IMR-90 (cell line): ENCODE measurements at regions not wholly inside any gene's neighbourhood (a gene's known extent, or its start where the extent isn't known, plus 50 kb on each side); places are given as distances from the start of the nearest gene placed in this dataset.

Experiments
- ATAC-seq: fragments of 200-7000 bp; cut with Tn5 transposase; 2 replicates; pipeline ENCODE4 v1.9.1; 2020; ENCODE audit warnings: low read depth, mild to moderate bottlenecking, moderate library complexity
- BruUV-seq: library from RNA; stranded (reverse); fragments of 400-500 nt; replicated peaks from 2 replicates; lab custom pipeline; 2021; lab: Mats Ljungman, UMichigan
- CTCF ChIA-PET: fragments of 300-600 bp; formaldehyde crosslinking; extraction: SDS; loops from one replicate; lab custom pipeline; 2021; ENCODE audit warnings: antibody characterized with exemption; lab: Yijun Ruan, JAX
- POLR2A ChIA-PET: fragments of 300-600 bp; sonication (Branson Sonifier 250); formaldehyde crosslinking; loops from one replicate; lab custom pipeline; 2022; ENCODE audit warnings: antibody characterized with exemption; ENCODE audit not compliant: unreplicated experiment; lab: Charles Lee
- DNase-seq: peaks from one replicate; pipeline ENCODE4 v3.0.0; 2013
- H2AFZ ChIP-seq: replicated peaks from 2 replicates; pipeline ENCODE3; 2013; ENCODE audit warnings: low read length, mild to moderate bottlenecking; ENCODE audit not compliant: poor library complexity
- H2AK5ac ChIP-seq: 2 replicates; pipeline ENCODE4 v1.6.1; 2013; ENCODE audit warnings: low read depth, low read length, inconsistent platforms
- H2AK9ac ChIP-seq: replicated peaks from 2 replicates; pipeline ENCODE3; 2013; ENCODE audit warnings: mild to moderate bottlenecking, low read depth, low read length, moderate library complexity; ENCODE audit not compliant: poor library complexity
- H2BK120ac ChIP-seq: 2 replicates; pipeline ENCODE4 v1.6.1; 2013; ENCODE audit warnings: low read depth, low read length, inconsistent platforms
- H2BK15ac ChIP-seq: 3 replicates; pipeline ENCODE4 v1.6.1; 2013; ENCODE audit warnings: low read depth, low read length, inconsistent platforms
- H2BK20ac ChIP-seq: 2 replicates; pipeline ENCODE4 v1.6.1; 2013; ENCODE audit warnings: low read depth, mild to moderate bottlenecking, inconsistent platforms, low read length, moderate library complexity
- H2BK5ac ChIP-seq: 2 replicates; pipeline ENCODE4 v1.6.1; 2013; ENCODE audit warnings: mild to moderate bottlenecking, low read depth, low read length, inconsistent platforms; ENCODE audit not compliant: poor library complexity, severe bottlenecking
- H3K14ac ChIP-seq: replicated peaks from 2 replicates; pipeline ENCODE4 v1.6.1; 2013; ENCODE audit warnings: low read depth, low read length, inconsistent platforms
- H3K18ac ChIP-seq: 2 replicates; pipeline ENCODE4 v1.6.1; 2013; ENCODE audit warnings: low read depth, low read length, control low read depth
- H3K23ac ChIP-seq: 2 replicates; pipeline ENCODE4 v1.6.1; 2013; ENCODE audit warnings: low read depth, low read length, inconsistent platforms
- H3K27ac ChIP-seq: 2 replicates; pipeline ENCODE4 v1.5.1; 2013; ENCODE audit warnings: mild to moderate bottlenecking, control low read depth, low read length; ENCODE audit not compliant: insufficient read depth
- H3K27me3 ChIP-seq: 2 replicates; pipeline ENCODE4 v1.6.1; 2013; ENCODE audit warnings: low read length; ENCODE audit not compliant: control insufficient read depth, insufficient read depth
- H3K36me3 ChIP-seq: 2 replicates; pipeline ENCODE4 v1.6.1; 2013; ENCODE audit warnings: low read length, mixed read lengths; ENCODE audit not compliant: control insufficient read depth, insufficient read depth
- H3K4ac ChIP-seq: 2 replicates; pipeline ENCODE4 v1.6.1; 2013; ENCODE audit warnings: low read depth, low read length, inconsistent platforms
- H3K4me1 ChIP-seq: 2 replicates; pipeline ENCODE4 v1.6.1; 2013; ENCODE audit warnings: low read length, mixed read lengths; ENCODE audit not compliant: control insufficient read depth, insufficient read depth
- H3K4me2 ChIP-seq: 2 replicates; pipeline ENCODE4 v1.6.1; 2013; ENCODE audit warnings: low read depth, mild to moderate bottlenecking, control low read depth, low read length, moderate library complexity
- H3K4me3 ChIP-seq: 2 replicates; pipeline ENCODE4 v1.5.1; 2013; ENCODE audit warnings: low read depth, mild to moderate bottlenecking, control low read depth, low read length, moderate library complexity; ENCODE audit not compliant: insufficient read depth
- H3K56ac ChIP-seq: 2 replicates; pipeline ENCODE4 v1.6.1; 2013; ENCODE audit warnings: low read length, inconsistent platforms; ENCODE audit not compliant: insufficient read depth; ENCODE audit errors: extremely low read depth
- H3K79me1 ChIP-seq, 2 experiments: 2 replicates each; pipeline ENCODE4 v1.6.1; 2013; ENCODE audit warnings: low read length in 2 of 2, inconsistent platforms in 1 of 2, low read depth in 1 of 2
- H3K9ac ChIP-seq: 2 replicates; pipeline ENCODE4 v1.6.1; 2013; ENCODE audit warnings: low read depth, low read length, control low read depth
- H3K9me1 ChIP-seq: 2 replicates; pipeline ENCODE4 v1.6.1; 2013; ENCODE audit warnings: low read length, inconsistent platforms; ENCODE audit not compliant: insufficient read depth
- H3K9me3 ChIP-seq: 2 replicates; pipeline ENCODE4 v1.6.1; 2013; ENCODE audit warnings: low read length; ENCODE audit not compliant: control insufficient read depth, insufficient read depth
- H4K20me1 ChIP-seq: 2 replicates; pipeline ENCODE4 v1.6.1; 2013; ENCODE audit warnings: low read length, inconsistent platforms; ENCODE audit not compliant: insufficient read depth
- H4K5ac ChIP-seq: 2 replicates; pipeline ENCODE4 v1.6.1; 2013; ENCODE audit warnings: mild to moderate bottlenecking, low read depth, low read length, control low read depth
- H4K8ac ChIP-seq, 2 experiments: 2 replicates each; pipeline ENCODE4 v1.6.1; 2013; ENCODE audit warnings: low read depth in 2 of 2, low read length in 2 of 2, control low read depth in 1 of 2, inconsistent platforms in 1 of 2
- H4K91ac ChIP-seq: 2 replicates; pipeline ENCODE4 v1.6.1; 2013; ENCODE audit warnings: low read depth, low read length, inconsistent platforms; ENCODE audit not compliant: insufficient read depth
- RFX5 ChIP-seq: IDR thresholded peaks from 2 replicates; pipeline ENCODE4 v1.8.0; 2012; ENCODE audit warnings: low read depth, mild to moderate bottlenecking, low read length, moderate library complexity
- WGBS, 2 experiments: methylation state at CpG; one replicate each; pipeline versions ENCODE4 v1.1.5 to v1.1.7; 2013; ENCODE audit warnings: missing lambda C conversion rate in 2 of 2; ENCODE audit not compliant: insufficient read length in 1 of 2; ENCODE audit errors: extremely low coverage in 2 of 2; 5-methylcytosine and 5-hydroxymethylcytosine counted together
- dilution Hi-C: fragments of 300-500 bp; cut with HindIII; formaldehyde crosslinking; loops from one replicate; pipeline ENCODE4 v1.14.3; 2018; ENCODE audit warnings: low sequenced_read_pairs; ENCODE audit not compliant: unreplicated experiment
- in situ Hi-C: fragments of 300-500 bp; cut with MboI; formaldehyde crosslinking; loops from 3 replicates; pipeline ENCODE4 v1.14.3; 2019; ENCODE audit warnings: low sequenced_read_pairs, inconsistent platforms, mixed read lengths
- intact Hi-C: fragments of 100-400 bp; cut with micrococcal nuclease; formaldehyde crosslinking; loops from 2 replicates; pipeline ENCODE4 v1.10.0; 2022
- TF ChIP-seq, protein P1 (sequence below): conservative IDR thresholded peaks from 2 replicates; pipeline ENCODE4 v1.5.1; 2012; ENCODE audit warnings: mild to moderate bottlenecking, low read depth, low read length, improper control_type of control experiment
- TF ChIP-seq, protein P2 (sequence below): fragments of 150-350 bp; IDR thresholded peaks from 2 replicates; pipeline ENCODE4 v1.6.1; 2016; ENCODE audit warnings: low read depth, mild to moderate bottlenecking, low read length, moderate library complexity, borderline replicate concordance

DNA sequence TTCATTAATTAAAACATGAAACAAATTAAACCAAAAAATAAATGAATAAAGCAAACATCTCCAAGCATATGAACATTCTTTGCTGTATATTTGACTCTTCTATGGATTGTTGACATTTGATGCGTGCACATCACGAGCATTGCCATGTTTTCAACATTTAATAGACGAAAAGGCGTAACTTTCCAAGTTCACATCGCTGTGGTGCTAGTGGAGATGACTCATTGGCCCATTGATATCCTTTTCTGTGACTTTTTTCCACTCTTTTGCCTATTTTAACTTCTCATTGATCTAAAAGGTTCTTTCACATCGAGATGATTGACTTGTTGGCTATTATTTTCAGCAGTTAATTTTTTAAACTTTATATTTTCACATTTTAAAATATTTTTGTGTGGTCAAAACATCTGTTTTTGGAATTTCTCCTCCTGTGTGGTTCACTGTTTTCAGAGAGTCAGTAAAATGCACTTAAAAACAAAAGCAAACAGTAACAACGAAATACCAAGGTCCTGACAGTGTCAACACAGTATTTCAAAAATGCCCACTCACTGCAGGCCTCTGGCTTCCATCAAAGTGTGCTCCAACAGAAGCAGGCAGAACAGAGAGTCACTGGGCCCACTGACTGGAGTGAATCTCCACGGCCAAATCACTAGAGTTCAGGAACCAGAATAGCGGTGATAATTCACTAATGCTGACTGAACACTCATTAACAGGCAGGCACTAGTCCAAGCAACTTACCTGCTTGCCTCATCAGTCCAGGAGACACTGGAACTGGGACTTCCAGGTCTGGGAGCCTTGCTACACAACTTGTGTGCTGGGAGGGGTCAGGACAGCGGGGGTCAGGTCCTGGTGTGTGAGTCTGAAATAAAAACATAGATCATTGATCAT is 372.2 kb upstream of the SMIM21 start:
- ChIA-PET CTCF (interaction anchor here (0.6 kb wide), 1 partner anchor 171 kb away, joined by 4 read pairs; no protein-coding TSS in a partner anchor), POLR2A (no interaction called here)
- Histone ChIP-seq H2BK5ac (no peak overlapping the region), H3K4me2 (no peak overlapping the region), H3K4me1 (no peaks in the 10 kb centered on the region), H3K4ac (no peak overlapping the region), H3K14ac (no peak overlapping the region), H3K27ac (no peak overlapping the region), H2BK20ac (no peak overlapping the region), H4K91ac (no peak overlapping the region), H4K8ac (no peak overlapping the region), H2BK120ac (no peak overlapping the region), H3K79me1 (no peaks in the 10 kb centered on the region), H3K9me3 (peaks cover 3% of the 10 kb centered on the region), H3K9ac (no peak overlapping the region), H2AK9ac (no peak overlapping the region), H3K27me3 (no peaks in the 10 kb centered on the region), H3K36me3 (no peaks in the 10 kb centered on the region), H3K56ac (no peak overlapping the region), H4K5ac (no peak overlapping the region), H3K4me3 (no peak overlapping the region), H3K23ac (no peak overlapping the region), H3K18ac (no peak overlapping the region), H4K20me1 (no peaks in the 10 kb centered on the region), H2AFZ (no peak overlapping the region), H3K9me1 (no peaks in the 10 kb centered on the region), H2AK5ac (no peak overlapping the region), H2BK15ac (no peak overlapping the region)
- WGBS, 2 experiments: 38% methylated on average over 2 of the region's 10 CpGs; no CpG with 5 or more reads in 1 of the 2 experiments
- dilution Hi-C loops: no loop called here
- ATAC-seq: no peak
- in situ Hi-C loops: no loop called here
- intact Hi-C loops: no loop called here
- DNase-seq: no peak
- BruUV-seq: no TSS peak
- TF ChIP-seq, protein P1, sequence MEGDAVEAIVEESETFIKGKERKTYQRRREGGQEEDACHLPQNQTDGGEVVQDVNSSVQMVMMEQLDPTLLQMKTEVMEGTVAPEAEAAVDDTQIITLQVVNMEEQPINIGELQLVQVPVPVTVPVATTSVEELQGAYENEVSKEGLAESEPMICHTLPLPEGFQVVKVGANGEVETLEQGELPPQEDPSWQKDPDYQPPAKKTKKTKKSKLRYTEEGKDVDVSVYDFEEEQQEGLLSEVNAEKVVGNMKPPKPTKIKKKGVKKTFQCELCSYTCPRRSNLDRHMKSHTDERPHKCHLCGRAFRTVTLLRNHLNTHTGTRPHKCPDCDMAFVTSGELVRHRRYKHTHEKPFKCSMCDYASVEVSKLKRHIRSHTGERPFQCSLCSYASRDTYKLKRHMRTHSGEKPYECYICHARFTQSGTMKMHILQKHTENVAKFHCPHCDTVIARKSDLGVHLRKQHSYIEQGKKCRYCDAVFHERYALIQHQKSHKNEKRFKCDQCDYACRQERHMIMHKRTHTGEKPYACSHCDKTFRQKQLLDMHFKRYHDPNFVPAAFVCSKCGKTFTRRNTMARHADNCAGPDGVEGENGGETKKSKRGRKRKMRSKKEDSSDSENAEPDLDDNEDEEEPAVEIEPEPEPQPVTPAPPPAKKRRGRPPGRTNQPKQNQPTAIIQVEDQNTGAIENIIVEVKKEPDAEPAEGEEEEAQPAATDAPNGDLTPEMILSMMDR: no peak
- TF ChIP-seq RFX5: no peak
- TF ChIP-seq, protein P2, sequence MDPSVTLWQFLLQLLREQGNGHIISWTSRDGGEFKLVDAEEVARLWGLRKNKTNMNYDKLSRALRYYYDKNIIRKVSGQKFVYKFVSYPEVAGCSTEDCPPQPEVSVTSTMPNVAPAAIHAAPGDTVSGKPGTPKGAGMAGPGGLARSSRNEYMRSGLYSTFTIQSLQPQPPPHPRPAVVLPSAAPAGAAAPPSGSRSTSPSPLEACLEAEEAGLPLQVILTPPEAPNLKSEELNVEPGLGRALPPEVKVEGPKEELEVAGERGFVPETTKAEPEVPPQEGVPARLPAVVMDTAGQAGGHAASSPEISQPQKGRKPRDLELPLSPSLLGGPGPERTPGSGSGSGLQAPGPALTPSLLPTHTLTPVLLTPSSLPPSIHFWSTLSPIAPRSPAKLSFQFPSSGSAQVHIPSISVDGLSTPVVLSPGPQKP: no peak
